T-helper 22 cell (primary cell): ENCODE measurements at regions not wholly inside any gene's neighbourhood (a gene's known extent, or its start where the extent isn't known, plus 50 kb on each side); places are given as distances from the start of the nearest gene placed in this dataset.

Experiments
- DNase-seq: peaks from one replicate; pipeline ENCODE4 v3.0.0-alpha.2; 2020; ENCODE audit warnings: low read depth

- DNase-seq, result no peak
Observed at GRCh38 chr5:117701062-117701461, 1126.4 kb upstream of the SEMA6A start.

DNA sequence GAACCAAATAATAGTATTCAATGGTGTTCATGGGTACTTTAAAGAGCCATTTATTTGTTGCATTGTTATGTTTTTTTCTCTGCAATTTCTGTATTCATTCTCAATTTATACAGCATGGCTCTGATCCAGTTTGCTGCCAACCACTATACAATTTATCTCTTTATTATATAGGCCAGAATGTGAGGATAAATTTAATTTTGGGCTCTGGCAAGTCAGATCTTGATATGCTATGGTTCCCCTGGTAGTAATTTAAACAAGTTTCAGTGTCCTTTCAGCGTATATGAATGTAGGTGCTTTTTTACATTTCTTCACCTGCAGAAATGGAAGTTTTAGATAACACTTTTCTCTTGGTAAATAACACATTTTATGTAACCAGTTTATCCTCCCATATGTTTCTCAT, 1118.0 kb upstream of the SEMA6A start:
- DNase-seq, result no peak

DNA sequence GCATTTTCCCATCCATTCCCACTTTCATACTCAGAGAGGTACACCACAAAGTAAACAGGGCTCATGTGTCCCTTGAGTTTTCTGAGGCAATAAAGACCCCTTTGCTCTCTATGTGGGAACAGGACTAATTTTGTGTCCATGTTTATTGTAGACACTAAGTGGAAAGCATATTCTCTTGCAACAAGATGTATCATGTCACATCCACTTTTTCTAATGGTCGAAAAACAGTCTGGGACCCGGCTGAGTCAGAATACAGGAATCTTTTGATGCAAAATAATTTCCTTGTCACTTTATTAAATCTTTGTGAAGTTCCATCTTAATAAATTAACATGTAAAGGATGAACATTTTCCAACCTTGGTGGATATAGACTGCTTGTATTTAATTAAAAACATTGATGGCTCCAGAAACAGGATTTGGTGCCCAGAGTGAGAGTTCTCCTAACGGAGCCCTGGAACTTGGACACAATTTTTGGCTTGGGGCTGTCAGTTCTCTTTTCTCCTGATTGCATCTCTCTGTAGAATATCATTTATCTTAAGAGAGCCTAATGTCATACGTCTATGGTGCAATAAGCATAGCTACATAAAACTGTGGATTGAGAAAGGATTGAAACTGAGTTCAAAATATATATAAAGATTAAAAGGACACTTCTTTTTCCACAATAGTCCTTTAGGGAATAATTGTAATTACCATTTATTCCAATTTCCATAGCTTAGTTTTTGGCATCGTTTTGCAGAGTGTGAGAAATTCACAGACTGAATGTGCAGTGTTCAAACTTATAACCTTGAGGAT, 1116.7 kb upstream of the SEMA6A start:
- DNase-seq, result no peak

- DNase-seq, result no peak
Observed at GRCh38 chr5:117690612-117691011, 1116.0 kb upstream of the SEMA6A start.

- no peak for DNase-seq
Observed at GRCh38 chr5:117686926-117687325, 1112.3 kb upstream of the SEMA6A start.

DNA sequence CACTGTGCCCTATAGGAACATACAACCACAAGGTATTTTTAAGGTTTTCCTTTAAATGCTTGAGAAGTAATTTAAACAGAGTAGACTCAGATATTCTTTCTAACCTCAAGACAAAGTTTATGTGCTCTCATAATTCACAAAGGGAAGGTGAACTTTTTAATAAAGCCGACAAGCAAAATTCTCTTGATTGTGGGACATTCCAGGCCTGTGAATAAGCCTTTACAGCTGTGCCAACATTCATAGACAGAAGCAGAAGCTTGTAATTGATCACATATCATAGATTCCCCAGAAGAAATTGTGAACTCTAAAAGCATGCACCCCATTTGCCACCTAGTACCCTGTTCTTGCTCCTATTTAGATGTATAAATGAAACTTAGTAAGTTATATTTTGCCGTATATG, 1107.8 kb upstream of the SEMA6A start:
- no peak for DNase-seq

- DNase-seq, result no peak
Observed at GRCh38 chr5:117681431-117682254, 1107.0 kb upstream of the SEMA6A start.

GRCh38 chr5:117680426-117680825, 1105.8 kb upstream of the SEMA6A start:
- DNase-seq, result no peak

DNA sequence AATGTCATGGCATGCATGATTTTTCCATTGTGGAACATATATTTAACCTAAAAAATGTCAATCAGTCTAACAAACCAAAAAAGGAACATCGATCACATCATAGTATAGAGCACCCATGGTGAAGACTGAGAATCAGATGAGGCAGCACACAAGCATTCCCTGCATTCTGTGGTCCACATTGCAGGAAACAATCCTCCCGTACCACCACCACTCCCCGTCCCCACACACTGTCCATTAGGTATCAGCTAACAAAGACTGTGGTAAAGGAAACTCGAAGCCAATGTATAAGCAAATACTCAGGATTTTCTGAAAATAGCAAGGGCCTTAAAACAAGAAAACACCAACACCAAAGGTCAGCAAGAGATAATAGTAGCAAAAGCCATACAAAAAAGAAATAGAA, 1104.4 kb upstream of the SEMA6A start:
- no peak for DNase-seq

DNA sequence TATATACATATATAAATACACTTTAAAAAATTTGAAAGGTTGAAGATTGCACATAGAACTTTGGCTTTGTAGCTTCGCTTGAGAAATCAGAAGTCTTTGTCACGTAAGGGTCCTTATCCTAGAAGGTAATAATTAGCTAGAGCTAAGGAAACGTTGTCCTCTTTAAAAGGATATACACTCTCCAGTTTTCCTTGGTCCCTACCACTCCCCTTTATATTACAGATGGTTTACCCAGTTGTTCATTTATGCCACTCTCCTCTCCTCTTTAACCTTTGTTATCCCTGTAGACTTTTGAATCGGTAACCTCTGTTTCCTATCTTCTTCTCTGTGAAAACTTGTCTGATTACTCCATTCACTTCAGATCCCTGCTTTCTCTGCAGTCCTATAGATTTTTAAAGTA, 1101.0 kb upstream of the SEMA6A start:
- no peak for DNase-seq

GRCh38 chr5:117671551-117671950, 1096.9 kb upstream of the SEMA6A start:
- no peak for DNase-seq

- DNase-seq, result no peak
Observed at GRCh38 chr5:117667105-117667504, 1092.5 kb upstream of the SEMA6A start.

- no peak for DNase-seq
Observed at GRCh38 chr5:117665121-117665520, 1090.5 kb upstream of the SEMA6A start.

DNA sequence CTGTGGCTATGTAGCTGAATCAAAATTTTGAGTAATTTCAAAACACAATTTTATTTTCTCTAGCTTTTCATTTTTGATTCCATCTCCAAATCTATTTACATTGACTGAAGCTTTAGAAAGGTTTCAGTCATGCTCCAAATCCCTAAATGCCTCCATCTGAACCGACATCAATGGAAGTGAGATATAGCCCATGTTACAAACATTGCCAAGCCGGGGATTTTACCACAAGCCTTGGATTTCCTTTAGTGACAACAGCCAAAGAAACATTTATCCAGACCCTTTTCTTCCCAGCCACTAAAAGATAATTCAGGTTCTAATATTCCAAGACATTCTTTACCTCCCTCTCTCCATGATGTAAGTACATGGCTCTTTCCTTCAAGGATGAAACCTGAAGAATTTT, 1087.7 kb upstream of the SEMA6A start:
- DNase-seq, result no peak

DNA sequence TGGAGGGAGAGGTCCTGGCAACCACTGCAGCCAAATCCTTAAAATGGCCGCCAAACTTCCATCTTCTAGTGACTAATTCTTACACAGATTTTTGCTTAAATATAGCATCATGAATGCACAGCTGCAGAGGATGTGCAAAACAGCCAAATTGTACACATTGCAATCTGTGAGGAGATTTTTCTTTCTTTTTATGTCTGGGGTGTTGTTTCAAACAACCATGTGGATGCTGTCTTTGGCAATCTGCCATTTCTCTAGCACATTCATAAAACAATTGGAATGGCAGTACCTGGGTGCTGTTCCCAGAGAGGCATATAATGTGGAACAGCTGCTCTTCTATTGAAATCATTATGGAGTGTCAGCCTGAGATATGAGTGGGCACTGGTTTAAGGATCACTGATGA, 1082.9 kb upstream of the SEMA6A start:
- DNase-seq, result no peak

DNA sequence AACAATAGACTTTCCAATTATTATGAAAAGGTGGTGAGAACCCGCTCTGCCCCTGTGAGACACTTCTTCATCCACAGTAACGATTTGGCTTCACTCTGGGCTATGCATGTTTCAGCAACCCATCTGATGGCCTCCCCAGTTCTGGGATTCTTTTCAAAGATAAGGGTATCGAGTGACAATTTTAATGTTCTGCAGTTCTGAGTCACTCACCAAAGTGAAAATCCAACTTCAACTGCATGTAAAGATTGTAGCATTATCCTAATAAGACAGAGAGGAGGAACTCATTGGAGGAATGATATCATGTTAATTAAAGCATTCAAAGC, 1078.3 kb upstream of the SEMA6A start:
- no peak for DNase-seq

DNA sequence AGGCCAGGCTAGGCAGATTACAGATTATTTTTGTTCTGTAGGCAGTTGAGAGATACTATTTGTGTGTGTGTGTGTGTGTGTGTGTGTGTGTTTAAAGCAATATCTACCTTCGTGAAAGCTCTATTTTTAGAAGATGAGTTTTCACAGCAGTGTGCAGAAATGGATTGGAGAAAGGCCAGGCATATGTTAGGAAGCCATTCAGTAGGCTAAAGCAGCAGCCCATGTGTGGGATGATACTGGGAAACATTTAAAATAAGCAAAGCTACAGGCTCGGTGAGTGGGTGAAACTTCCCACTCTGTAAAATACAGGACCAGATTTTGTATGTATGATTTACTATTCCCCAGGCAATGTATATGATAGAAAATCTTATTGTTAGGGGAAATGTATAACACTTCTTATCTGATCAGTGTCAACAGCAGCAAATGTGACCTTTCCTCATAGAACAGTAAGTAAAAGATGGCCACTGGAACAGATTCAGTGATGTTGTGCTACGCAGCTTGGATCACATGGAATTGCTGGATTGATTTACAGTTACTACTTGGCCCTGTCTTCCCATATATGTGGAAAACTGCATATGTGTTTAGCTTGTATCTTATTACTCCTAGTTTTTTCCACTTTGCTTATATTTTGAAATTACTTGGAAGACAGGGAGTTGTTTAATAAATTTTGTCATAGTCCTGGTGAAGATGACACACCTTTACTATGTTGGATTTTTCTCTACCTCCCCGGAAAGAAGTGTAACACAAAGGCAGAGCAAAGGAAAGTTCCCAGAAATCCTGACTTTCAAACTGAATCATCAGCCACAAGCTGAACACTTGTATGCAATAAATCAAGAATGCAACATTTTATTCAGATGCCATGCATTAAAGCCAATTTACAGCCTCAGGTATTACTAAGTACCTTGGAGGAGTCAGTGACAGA, 1077.7 kb upstream of the SEMA6A start:
- DNase-seq, result no peak

- no peak for DNase-seq
Observed at GRCh38 chr5:117649821-117650220, 1075.2 kb upstream of the SEMA6A start.

DNA sequence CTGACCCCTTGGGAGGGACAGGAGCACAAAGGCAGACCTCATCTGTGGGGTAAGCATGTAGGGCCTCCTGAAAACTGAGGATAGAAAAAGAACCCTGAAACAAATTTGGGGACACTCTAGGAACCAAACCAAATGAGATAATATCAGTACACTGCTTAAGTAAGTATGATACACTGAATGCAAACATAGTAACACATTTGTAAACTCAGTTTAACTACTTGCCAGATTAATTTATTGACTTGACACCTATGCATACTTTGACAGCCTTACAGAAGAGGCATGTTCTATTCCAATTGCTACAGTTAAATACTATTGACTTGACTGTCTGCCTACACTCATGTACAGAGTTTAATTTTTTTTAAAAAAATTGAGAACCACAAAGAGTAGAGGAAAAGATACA, 1070.8 kb upstream of the SEMA6A start:
- no peak for DNase-seq

GRCh38 chr5:117638581-117638980, 1064.0 kb upstream of the SEMA6A start:
- no peak for DNase-seq

DNA sequence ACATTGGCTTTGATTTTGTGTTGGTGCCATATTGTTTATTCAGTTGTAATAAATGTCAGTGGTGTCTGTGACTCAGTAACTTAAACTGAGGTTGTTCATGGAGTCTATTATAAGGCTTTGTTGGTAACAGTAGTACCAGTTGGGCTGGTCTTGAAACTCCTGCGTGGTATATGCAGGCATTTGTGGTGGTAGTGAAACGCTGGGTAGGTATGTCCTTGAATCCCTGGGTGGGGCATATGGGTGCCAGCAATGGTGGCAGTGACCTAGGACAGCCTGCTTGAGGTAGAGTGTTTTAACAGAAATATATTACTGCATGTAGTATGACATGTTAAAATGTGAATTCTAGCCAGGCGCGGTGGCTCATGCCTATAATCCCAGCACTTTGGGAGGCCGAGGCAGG, 1058.5 kb upstream of the SEMA6A start:
- no peak for DNase-seq

- DNase-seq, result no peak
Observed at GRCh38 chr5:117624201-117624600, 1049.6 kb upstream of the SEMA6A start.
